G401 (cell line): ENCODE measurements at regions not wholly inside any gene's neighbourhood (a gene's known extent, or its start where the extent isn't known, plus 50 kb on each side); places are given as distances from the start of the nearest gene placed in this dataset.

ENCODE experiments used
- DNase-seq: peaks from one replicate; pipeline ENCODE4 v3.0.0-alpha.2; 2015; ENCODE audit warnings: low spot score
- in situ Hi-C: cut with HindIII; loops from 2 replicates; pipeline ENCODE4 v1.10.0; 2016; ENCODE audit warnings: low sequenced_read_pairs, mixed read lengths

DNA sequence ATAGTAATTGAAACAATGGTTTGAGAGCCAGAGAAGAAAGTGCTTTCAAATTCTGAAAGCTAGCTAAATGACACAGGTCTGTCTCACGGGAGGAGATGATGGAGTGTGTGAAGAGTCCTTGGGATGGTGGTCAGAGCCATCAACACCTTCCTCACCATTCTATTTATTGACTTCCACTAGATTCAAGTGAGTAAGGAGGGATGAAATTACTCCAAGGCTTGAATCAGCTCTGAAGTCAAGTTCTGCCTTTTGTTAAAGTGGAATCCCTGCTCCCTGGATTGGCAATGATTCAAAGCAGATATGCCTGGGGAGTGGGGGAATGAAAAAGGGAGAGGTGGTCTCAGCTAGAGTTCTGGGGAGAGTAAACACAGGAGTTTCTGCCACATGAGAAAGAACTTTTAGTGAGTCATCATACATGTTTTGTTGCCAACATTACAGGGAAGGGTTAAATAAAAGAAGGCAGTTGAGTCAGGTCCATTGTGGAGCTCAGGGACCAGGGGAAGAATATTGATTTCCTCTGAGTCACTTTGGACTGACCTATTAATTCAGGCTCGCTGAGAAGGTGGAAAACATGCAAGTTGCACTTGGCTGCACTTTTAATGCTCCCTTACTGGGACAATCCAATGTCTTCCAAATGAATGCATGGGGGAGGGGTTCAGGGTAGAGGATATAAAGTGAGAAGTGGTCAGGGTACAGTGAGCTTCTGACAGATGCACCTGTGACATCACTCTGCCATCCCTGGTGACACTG is 142.7 kb downstream of the TBX5 start:
- in situ Hi-C loops, result no loop called here
- DNase-seq, result no peak

DNA sequence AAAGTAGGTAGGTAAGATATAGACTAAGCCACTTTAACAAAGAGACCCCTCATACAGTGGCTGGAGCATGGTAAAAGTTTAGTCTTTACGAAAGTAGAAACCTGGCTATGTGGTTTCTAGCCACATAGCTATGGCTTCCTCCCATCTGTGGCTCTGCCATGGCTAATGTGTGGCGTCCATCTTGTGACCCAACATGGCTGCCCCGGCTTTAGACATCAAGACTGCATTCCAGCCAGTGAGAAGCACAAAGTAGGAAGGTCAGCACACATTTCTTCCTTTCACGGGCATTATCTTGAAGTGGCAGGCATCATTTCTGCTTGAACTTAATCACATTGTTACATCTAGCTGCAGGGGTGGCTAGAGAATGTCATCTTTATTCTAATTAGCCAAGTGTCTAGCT is 148.3 kb downstream of the TBX5 start:
- in situ Hi-C loops, result no loop called here
- no peak for DNase-seq

DNA sequence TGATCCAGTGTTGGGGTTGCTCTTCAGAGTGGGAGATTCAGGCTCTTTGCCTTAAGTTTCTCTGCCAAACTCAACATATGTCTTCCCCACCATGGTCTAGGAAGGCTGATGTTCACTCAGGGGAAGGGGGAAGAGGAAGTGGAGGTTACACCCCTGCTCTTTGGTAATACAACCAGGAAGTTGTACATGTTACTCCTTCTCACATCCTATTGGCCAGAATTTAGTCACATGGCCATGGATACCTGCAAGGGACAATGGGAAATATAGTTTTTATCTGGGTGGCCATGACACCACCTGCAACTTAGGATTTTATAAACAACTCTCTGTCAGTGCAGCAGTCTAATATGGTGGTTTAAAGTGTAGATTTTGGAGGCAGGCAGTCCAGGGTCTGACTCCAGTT is 150.9 kb downstream of the TBX5 start:
- no peak for DNase-seq
- in situ Hi-C loops, result no loop called here

DNA sequence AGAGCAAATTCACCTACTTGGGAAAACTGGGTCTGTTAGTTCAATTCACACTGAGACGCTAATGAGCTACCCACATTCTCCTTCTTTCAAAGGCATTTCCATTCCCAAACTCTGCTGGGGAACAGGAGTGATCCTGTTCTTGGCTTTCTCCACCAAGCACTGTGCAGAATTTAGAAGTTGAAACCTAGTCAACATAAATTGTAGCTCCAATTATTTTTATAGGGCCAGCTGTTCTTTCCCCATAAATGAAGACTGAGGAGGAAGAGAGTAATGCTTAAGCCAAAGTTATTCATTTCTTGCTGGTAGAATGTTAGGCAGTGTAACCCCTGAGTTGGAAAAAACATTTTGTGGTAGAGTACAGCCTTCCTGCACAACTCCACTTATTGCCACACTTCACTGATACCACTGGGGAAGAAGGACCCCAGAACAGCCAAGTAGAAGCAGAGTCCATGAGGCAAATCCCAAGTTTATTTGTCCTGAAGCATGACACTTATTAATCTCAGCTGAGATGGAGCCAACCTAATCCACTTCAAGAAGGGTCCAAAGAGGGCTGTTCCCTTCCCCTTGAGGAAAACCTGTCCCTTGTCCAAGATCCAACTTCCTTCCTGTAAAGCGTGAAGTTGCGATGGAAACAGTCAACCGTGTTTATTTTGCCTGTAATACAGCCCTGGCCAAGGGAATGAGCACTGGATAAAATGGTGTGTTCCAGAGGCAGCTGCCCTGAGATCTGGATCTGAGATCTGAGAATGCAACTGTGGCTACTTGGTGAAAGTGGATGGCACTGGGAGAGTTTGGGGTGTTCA is 151.8 kb downstream of the TBX5 start:
- no peak for DNase-seq
- in situ Hi-C loops, result no loop called here

DNA sequence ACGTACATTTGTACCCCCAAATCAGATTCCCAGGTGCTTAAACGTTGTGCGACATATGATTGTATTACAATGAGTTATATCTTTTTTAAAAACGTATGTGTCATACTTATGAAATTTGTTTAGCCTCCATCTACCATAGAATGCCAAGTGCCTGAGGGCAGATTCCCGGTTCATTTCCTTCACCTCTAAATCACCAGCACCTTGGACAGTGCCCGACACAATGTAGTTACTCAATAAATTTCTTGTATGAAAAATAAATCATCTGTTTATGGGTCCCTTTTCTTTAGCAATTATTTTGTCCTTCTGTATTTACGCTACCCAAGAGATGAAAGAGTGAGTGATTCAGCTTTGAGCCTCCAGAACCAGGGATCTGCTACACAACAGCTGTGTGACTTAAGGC is 157.4 kb downstream of the TBX5 start:
- no peak for DNase-seq
- in situ Hi-C loops, result no loop called here

DNA sequence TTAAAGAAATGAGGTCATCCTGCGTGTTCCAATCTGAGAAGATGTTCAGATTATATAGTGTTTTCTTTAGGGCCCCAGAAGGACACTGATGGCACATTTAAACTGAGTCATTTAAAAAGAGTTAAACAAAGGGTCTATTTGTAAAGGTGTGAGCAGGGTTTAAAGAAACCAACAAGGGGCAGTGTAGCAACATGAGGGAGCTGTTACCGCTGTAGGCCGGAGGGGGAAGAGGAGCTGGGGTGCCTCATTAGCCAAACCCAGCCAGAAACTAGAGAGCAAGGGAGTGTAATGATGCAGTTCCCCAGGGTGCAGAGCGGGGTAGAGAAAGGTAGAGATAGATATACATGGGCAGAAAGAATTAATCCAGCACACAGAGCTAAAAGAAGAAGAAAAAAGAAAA is 160.4 kb downstream of the TBX5 start:
- in situ Hi-C loops, result no loop called here

DNA sequence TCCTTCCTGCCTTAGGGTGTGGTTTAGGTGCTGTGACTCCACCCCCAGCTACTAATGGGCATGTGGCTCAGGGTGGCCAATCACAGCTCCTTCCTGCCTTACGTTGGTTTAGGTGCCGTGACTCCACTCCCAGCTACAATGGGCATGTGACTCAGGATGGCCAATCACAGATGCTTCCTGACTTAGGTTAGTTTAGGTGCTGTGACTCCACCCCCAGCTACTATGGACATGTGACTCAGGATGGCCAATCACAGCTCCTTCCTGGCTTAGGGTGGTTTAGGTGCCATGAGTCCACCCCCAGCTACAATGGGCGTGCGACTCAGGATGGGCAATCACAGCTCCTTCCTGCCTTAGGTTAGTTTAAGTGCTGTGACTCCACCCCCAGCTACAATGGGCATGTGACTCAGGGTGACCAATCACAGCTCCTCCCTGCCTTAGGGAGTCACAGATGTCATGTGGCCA is 163.9 kb downstream of the TBX5 start:
- in situ Hi-C loops, result no loop called here
- no peak for DNase-seq

More for the DNA sequence above, 160.4 kb downstream of the TBX5 start:
- no peak for DNase-seq

DNA sequence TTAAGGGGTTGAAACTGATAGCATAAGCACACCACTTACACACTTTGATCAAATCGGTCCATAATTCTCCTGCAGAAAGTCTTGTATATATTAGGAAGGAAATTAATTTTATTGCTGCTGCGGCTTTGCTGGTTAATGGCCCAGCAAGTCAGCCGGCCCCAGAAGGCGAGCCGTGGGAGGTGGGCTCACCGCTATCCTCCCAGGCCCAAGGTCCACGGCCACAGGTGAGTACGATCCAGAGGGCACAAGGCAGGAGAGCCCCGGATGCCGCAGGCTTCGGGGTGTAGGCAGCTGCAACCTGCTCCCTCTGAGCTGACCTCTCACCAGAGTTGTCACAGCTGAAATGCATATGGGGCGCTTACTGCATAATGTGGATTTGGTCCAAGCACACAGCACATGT is 165.7 kb downstream of the TBX5 start:
- in situ Hi-C loops, result no loop called here

DNA sequence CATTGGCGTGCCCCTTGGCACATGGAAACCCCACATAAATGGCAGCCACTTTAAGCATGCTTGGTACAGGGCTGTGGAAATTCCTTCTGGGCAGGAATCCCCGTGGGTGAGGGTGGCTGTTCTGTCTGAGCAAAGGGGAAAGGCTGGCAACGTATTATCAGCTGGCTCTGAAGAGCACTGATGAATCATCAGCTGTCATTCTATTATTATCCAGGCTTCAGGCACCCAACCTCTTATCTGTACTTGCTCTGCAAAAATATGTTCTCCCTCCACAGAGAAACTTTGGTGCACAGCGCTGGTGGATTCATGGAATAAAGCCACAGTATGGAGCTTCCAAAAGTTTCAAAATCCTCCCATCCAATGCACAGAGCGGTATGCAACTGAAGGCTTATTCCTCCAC is 167.1 kb downstream of the TBX5 start:
- DNase-seq, result no peak
- in situ Hi-C loops, result no loop called here

More for the DNA sequence above, 165.7 kb downstream of the TBX5 start:
- DNase-seq, result no peak

DNA sequence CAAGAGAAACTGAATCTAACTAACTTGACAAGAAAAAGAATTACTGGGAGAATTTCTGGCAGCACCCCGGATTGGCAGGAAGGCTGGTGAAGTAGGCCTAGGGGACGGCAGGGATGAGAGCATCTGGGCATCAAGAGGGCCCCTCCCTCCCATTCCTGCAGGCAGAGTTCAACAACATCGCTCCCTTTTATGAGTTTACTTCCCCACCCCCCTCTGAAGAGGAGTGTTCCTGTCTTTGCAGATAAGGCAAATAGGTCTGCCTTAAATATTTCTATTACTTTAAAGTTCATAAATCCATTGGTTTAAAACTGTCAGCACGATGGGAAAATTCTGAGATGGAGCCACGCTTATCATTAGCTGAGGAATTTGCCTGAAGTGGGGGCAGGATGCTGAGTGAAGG is 168.7 kb downstream of the TBX5 start:
- no peak for DNase-seq
- in situ Hi-C loops, result no loop called here

DNA sequence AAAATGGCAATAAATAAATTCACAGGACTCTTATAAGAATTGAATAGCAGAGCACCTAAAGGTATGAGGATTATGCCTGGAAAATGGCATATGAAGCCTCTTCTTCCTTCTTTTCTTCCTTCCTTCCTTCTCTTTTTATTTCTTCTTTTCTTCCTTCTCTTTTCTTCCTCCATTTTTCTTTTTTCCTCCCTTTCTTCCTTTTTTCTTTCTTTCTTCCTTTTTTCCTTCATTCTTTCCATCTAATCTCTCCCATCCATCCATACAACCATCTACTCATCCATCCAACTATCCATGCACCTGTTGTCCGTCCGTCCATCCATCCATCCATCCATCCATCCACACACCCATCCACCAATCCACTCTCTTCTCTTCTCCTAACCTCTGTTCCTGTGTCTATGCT is 173.8 kb downstream of the TBX5 start:
- in situ Hi-C loops, result loop anchor here (5.0 kb wide), 1 partner anchor 60 kb away; no protein-coding TSS in a partner anchor
- DNase-seq, result no peak

DNA sequence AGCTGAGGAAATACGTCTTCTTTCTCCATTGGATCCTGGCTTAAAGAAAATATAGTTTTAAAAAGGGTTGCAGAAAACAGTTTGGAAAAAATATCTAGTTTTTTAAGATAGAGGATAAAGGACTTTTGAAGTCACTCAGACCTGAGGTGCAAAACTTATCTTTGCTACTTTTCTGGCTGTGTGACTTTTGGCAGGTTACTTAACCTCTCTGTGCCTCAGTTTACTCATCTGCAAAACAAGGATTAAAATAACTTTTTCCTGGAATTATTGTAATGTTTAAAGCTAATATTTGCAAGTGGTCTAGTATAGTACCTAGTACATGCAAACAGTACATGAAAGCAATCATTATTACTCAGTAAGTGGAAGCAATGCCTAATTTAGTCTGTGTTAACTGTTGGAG is 176.8 kb downstream of the TBX5 start:
- no peak for DNase-seq

DNA sequence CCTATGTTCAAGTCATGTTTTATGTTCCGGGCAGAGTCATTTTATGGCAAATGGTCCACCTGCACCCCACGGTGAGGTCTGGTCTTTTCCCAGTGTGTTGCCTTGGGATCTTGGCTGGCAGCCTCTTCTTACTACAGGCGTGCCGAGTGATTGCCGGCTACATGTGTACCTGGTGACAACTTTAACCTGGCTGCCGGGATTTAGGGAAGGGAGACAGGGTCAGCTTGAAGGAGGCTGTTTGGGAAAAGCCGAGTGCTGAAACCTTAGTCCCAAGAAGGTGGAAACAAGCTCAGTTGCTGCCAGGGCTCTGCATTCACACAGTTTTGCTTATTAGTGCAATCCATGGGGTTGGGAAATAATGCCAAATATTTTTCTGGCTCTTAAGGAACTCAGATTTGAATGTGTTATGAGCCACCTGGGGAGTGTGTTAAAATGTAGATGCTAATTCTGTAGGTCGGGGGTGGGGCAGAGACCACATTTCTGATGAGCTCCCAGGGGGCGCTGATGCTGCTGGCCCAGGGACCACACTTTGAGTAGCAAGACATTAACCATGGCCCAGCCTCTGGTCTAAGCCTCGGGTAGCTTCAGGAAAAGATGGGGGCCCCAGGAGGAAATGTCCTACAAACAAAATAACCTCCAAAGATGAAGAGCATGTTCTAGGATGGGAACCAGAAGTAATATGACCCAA is 179.6 kb downstream of the TBX5 start:
- in situ Hi-C loops, result no loop called here
- peak; percentile 46 for DNase-seq

More for the DNA sequence above, 176.8 kb downstream of the TBX5 start:
- in situ Hi-C loops, result no loop called here

DNA sequence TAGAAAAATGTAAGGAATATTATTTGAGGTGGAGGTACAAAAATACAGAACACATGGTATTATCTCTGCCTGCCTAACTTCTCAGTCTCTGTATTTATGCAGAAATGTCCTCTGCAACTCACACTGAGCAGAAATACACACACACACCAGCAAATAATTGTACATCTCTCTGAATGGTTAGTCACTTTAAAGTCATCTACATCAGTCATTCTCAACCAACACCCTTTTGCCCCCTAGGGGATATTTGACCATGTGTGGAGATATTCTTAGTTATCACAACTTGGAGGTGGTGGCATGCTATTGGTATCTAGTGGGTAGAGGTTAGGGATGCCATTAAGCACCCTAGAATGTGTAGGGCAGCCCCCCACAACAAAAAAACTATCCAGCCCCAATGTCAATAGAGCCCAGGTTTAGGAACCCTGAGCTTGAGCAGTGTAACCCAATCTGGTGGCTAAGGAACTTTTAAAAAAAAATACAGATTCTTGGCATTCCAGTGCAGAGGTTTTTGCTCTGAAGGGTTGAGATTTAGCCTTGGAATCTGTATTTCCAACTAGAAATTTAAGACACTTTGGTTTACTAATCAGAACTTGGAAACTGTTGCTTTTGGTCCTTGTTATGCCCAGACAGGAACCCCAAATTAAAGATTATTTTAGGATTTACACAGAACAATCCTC is 183.8 kb downstream of the TBX5 start:
- DNase-seq, result no peak
- in situ Hi-C loops, result no loop called here

DNA sequence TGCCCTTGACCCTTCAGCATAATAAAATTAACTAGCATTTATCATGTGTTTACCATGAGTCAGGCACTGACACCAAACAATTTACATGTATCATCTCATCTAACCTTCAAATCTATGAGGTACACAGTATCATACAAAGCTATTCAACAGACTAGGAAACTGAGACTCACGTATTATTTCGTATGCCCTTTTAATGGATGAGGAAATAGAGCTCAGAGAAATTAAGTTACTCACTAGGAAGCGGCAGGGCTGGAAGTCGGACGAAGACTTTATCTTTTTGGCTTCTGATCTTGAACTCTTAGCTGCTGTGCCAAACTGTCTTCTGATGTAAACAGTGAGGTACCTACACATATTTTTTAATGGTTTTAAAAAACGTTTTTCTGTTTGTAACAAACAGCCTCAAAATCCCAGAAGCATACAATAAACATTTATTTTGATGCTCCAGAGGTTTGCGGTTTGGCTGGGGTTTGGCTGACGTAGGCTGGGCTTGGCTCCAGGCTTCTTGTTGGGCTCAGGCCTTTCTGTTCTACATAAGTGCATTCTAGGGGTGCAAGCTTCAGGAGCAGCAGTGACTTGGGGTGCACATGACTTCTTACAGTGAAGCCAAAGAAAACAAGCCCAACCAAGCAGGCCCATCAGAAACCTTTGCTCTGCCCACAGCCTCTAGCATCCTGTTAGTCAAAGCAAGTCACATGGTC is 184.7 kb downstream of the TBX5 start:
- DNase-seq, result no peak
- in situ Hi-C loops, result no loop called here

DNA sequence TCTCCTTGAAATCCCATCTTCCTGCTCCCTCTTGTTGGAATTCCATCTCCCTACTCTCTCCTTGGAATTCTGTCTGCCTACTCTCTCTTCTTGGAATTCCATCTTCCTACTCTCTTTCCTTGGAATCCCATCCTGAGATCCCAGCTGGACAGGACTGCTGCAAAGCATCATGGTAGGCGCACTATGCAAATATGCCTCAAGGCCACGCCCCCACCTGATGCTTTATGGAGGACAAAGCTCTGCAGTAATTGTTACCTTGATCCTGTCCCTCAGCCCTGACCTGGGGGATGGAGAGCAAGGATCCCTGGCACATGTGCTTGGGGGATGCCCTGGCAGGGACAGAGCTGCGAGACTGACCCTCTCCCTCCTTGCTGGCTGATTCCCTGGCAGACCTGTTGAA is 185.6 kb downstream of the TBX5 start:
- in situ Hi-C loops, result no loop called here
- no peak for DNase-seq

DNA sequence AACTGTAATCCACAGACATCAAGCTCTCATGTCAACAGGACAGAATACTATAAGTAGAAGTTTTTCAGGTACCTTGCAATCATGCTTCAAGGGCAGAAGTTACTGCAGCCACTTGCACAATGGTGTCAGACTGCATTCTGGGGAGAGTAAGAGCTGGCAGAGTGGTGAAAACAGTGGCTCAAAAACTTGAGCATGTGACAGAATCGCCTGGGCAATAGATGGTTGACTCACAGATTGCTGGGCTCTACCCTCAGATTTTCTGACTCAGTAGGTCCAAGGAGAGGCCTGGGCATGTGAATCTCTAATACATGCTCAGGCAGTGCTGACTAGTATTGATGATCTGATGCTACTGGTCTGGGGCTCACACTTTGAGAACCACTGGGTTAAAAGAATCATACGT is 187.8 kb downstream of the TBX5 start:
- in situ Hi-C loops, result no loop called here
- DNase-seq, result no peak

DNA sequence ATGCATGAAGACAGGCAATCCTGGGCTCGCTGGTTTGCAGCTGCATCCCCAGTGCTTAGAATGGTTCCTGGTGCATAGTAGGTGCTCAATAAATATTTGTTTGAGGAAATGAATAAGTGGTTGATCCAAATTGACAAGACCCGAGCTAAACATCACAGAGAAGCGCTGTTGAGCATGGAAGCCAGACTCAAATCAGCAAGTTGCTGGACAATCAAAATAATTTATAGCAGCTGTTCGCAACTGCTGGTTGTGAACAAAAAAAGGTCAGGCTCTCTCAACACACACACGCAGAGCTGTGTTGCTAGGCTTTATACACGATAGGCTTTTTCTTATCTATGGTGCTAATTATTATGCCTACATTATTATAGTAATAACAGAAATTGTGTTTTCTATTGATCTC is 190.2 kb downstream of the TBX5 start:
- in situ Hi-C loops, result no loop called here
- no peak for DNase-seq

DNA sequence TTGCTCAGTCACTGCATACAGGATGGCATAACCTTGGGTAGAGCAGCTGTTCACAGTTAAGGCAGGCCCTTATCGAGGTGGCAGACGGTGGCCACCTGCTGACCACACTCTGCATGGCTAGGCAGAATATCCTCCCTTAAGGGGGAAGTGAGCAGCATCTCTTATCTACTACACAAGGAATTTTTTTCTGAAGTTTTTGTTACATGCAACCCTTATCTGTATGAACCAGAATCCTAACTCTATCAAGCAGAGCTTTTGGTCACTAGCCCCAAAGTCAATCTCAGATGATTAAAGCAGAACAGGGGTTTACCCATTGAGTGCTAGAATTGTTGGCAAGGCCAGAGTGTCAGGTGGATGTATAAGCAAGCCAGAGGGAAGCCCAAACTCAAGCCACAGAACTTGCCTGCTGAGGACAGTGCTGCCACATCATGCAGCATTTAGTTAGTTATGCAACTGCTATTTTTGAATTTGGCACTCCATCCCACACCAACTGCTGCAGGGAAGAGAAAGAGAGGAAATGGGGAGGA is 192.8 kb downstream of the TBX5 start:
- no peak for DNase-seq
- in situ Hi-C loops, result no loop called here
